ENCODE measurements at regions not wholly inside any gene's neighbourhood (a gene's known extent, or its start where the extent isn't known, plus 50 kb on each side); places are given as distances from the start of the nearest gene placed in this dataset.

DNA sequence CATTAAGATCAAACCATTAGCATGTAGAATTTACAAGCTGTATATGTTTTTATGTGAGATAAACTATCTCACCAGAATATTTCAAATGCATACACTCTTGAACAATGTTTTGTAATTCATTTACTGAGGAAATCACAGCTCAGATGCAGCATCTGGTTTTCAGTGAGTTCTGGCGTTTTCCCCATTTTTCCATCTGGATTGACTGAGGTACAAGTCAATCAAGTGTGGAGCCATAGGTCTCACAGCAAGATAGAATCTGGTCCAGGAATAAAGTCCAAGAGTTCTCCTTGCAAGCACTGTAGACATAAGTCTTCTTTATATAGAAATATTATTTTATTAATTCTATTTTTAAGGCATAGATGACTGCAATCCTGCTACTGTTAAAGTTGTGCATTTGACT lies 219.3 kb downstream of the ZBBX start:
- WGBS: 86% methylated on average over 1 of the region's 1 CpG

DNA sequence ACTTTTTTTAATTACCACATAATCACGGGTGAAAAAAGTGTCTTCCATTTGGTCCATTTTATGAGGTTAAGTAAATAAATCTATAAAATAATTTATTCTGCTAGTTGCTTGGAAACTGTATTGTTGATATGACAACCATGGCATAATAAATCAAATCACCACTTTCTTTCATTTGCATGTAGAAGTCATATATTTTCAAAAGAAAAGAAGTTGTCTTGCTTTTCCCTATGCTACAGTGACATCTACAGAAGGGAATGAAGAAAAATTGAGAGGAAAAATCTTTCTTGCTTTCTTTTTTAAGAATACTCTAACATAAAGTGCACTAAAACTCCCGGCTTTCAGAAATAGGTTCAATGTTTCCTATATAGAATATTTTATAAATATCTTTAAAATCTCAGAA lies 228.5 kb downstream of the ZBBX start:
- H3K27ac ChIP-seq: no peak overlapping the region
- DNase-seq (ENCODE audit: low spot score): no peak
- no peaks in the 10 kb centered on the region for H3K27me3 ChIP-seq (replicated peaks; ENCODE audit: insufficient read depth)
- no peak overlapping the region for H3K4me3 ChIP-seq
- WGBS: 40% methylated on average over 2 of the region's 2 CpGs
- TF ChIP-seq POLR2A (IDR thresholded peaks at IDR 0.05) (no peak), POLR2AphosphoS5 (IDR thresholded peaks at IDR 0.05) (no peak)
- TF ChIP-seq, protein P1, sequence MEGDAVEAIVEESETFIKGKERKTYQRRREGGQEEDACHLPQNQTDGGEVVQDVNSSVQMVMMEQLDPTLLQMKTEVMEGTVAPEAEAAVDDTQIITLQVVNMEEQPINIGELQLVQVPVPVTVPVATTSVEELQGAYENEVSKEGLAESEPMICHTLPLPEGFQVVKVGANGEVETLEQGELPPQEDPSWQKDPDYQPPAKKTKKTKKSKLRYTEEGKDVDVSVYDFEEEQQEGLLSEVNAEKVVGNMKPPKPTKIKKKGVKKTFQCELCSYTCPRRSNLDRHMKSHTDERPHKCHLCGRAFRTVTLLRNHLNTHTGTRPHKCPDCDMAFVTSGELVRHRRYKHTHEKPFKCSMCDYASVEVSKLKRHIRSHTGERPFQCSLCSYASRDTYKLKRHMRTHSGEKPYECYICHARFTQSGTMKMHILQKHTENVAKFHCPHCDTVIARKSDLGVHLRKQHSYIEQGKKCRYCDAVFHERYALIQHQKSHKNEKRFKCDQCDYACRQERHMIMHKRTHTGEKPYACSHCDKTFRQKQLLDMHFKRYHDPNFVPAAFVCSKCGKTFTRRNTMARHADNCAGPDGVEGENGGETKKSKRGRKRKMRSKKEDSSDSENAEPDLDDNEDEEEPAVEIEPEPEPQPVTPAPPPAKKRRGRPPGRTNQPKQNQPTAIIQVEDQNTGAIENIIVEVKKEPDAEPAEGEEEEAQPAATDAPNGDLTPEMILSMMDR (IDR thresholded peaks at IDR 0.05): no peak
- H3K4me1 ChIP-seq (replicated peaks): no peaks in the 10 kb centered on the region
- H3K36me3 ChIP-seq: no peaks in the 10 kb centered on the region
- intact Hi-C loops (cut with DNase I): no loop called here
- H3K9me3 ChIP-seq: no peaks in the 10 kb centered on the region

More for the DNA sequence above, 219.3 kb downstream of the ZBBX start:
- H3K4me1 ChIP-seq (replicated peaks): no peaks in the 10 kb centered on the region
- no peaks in the 10 kb centered on the region for H3K9me3 ChIP-seq
- intact Hi-C loops (cut with DNase I): no loop called here
- DNase-seq (ENCODE audit: low spot score): no peak
- no peak overlapping the region for H3K4me3 ChIP-seq
- H3K27ac ChIP-seq: no peak overlapping the region
- no peaks in the 10 kb centered on the region for H3K36me3 ChIP-seq
- TF ChIP-seq, protein P1 (IDR thresholded peaks at IDR 0.05): no peak
- TF ChIP-seq POLR2AphosphoS5 (IDR thresholded peaks at IDR 0.05) (no peak), POLR2A (IDR thresholded peaks at IDR 0.05) (no peak)
- no peaks in the 10 kb centered on the region for H3K27me3 ChIP-seq (replicated peaks; ENCODE audit: insufficient read depth)

DNA sequence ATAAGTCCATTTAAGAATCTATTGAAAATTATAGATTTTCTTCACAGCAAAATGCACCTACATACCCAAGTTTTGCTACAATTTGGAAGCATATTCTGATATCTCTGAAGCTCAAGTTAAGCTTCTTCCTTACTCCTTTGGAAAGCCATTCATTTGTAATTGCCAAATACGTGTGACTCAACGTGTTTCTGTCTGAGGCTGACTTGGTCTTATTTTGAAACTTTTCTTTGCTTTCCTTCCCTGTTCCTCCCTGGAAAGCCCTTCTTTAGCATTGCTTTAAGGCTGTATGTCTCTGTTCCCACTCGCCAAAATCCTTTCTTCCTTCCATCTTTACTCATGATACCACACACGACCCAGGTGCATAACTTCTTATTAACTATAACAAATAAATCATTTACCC lies 232.0 kb downstream of the ZBBX start:
- intact Hi-C loops (cut with DNase I): no loop called here
- H3K9me3 ChIP-seq: no peaks in the 10 kb centered on the region
- H3K27ac ChIP-seq: no peak overlapping the region
- H3K27me3 ChIP-seq (replicated peaks; ENCODE audit: insufficient read depth): no peaks in the 10 kb centered on the region
- H3K4me3 ChIP-seq: no peak overlapping the region
- no peaks in the 10 kb centered on the region for H3K36me3 ChIP-seq
- TF ChIP-seq, protein P1 (IDR thresholded peaks at IDR 0.05): no peak
- TF ChIP-seq POLR2AphosphoS5 (IDR thresholded peaks at IDR 0.05) (no peak), POLR2A (IDR thresholded peaks at IDR 0.05) (no peak)
- 76% methylated on average over 4 of the region's 4 CpGs for WGBS
- no peak for DNase-seq (ENCODE audit: low spot score)
- H3K4me1 ChIP-seq (replicated peaks): no peaks in the 10 kb centered on the region

DNA sequence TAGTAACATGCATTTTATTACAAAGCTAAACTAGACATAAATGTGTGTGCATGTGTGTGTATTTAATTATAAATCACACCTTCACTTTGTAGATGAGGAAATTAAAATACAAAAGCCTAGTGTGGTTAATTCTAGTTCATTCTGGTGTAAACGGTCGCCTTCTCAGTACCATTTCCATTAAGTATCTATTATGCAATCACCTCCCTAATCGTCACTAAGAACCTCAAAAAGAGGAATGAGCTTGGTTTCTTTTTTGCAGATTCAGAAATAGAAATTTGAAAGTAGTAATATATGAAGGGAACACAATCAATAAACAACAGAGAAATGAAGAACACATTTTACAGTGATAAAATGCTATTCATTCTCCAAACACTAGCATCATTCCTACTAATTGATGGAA lies 233.2 kb downstream of the ZBBX start:
- TF ChIP-seq, protein P1 (IDR thresholded peaks at IDR 0.05): no peak
- TF ChIP-seq POLR2A (IDR thresholded peaks at IDR 0.05): no peak
- TF ChIP-seq POLR2AphosphoS5 (IDR thresholded peaks at IDR 0.05): no peak
- H3K27ac ChIP-seq: no peak overlapping the region
- H3K27me3 ChIP-seq (replicated peaks; ENCODE audit: insufficient read depth): no peaks in the 10 kb centered on the region
- H3K4me1 ChIP-seq (replicated peaks): no peaks in the 10 kb centered on the region
- WGBS: 77% methylated on average over 3 of the region's 3 CpGs
- H3K9me3 ChIP-seq: no peaks in the 10 kb centered on the region
- no peak overlapping the region for H3K4me3 ChIP-seq
- intact Hi-C loops (cut with DNase I): no loop called here
- no peak for DNase-seq (ENCODE audit: low spot score)
- H3K36me3 ChIP-seq: no peaks in the 10 kb centered on the region

DNA sequence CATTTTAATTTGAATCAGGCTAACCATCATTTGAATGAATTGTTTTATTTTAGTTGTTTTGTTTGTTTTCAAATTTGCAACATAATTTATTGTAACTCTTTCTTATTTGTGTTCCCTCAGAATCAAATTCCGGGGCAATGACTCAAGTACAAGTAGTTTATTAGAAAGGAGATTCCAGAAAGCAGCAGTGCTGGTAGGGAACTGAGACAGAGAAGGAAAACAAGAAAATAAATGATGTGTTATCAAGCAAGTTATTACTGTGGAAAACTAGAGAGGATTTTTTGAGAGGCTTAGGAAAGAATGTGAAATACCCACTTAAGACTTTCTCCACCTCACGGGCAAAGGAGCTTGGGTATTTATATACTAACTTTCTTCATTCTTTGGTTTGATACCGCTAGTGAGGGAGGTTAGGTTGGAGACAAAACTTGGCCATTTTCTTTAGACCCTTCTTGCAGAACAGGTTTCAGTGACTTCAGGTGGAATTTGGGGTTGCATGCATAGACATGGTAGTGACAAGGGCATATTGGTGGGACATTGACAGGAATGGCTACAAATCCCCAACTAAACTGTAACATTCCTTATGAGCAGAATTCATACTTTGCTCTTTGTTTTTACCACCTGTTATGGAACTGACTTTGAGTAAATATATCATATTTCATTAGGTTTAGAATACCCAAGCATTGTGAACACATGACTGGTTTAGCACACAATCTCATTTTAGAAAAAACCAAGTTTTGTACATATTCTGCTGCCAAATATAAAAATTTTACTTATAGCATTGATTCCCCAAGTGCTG lies 254.3 kb downstream of the ZBBX start:
- H3K9me3 ChIP-seq: no peaks in the 10 kb centered on the region
- H3K4me3 ChIP-seq: no peak overlapping the region
- H3K4me1 ChIP-seq (replicated peaks): no peaks in the 10 kb centered on the region
- H3K27ac ChIP-seq: no peak overlapping the region
- no peak for DNase-seq (ENCODE audit: low spot score)
- 75% methylated on average over 3 of the region's 3 CpGs for WGBS
- H3K27me3 ChIP-seq (replicated peaks; ENCODE audit: insufficient read depth): no peaks in the 10 kb centered on the region
- intact Hi-C loops (cut with DNase I): no loop called here
- H3K36me3 ChIP-seq: no peaks in the 10 kb centered on the region
- TF ChIP-seq, protein P1 (IDR thresholded peaks at IDR 0.05): no peak
- TF ChIP-seq POLR2A (IDR thresholded peaks at IDR 0.05) (no peak), POLR2AphosphoS5 (IDR thresholded peaks at IDR 0.05) (no peak)

Data from prostate gland (tissue), 2 donors.